HepG2 (cell line): ENCODE measurements at regions not wholly inside any gene's neighbourhood (a gene's known extent, or its start where the extent isn't known, plus 50 kb on each side); places are given as distances from the start of the nearest gene placed in this dataset.

Experiments used
- ATAC-seq: fragments of 200-7000 bp; cut with Tn5 transposase; 3 replicates; pipeline ENCODE4 v1.9.1; 2020; ENCODE audit warnings: mild to moderate bottlenecking, moderate library complexity
- BruUV-seq: library from RNA; stranded (reverse); fragments of 400-500 nt; replicated peaks from 2 replicates; lab custom pipeline; 2021; lab: Mats Ljungman, UMichigan
- CTCF ChIA-PET: fragments of 300-600 bp; formaldehyde crosslinking; extraction: SDS; loops from one replicate; lab custom pipeline; 2021; ENCODE audit warnings: low total read pairs, inconsistent platforms, low intra/inter-chr PET ratio; lab: Yijun Ruan, JAX
- POLR2A ChIA-PET: fragments of 350-600 bp; sonication (Branson Sonifier 250); formaldehyde crosslinking; loops from one replicate; lab custom pipeline; 2020; ENCODE audit warnings: antibody characterized with exemption, inconsistent platforms; lab: Yijun Ruan, JAX
- DNase-seq: peaks from one replicate; pipeline ENCODE4 v3.0.0-alpha.2; 2015; ENCODE audit warnings: low spot score
- FAIRE-seq: peaks from 3 replicates; lab custom pipeline; 2011; peaks lifted over from hg19 to GRCh38; lab: Jason Lieb, UNC
- H2AFZ ChIP-seq: one replicate; pipeline ENCODE4 v1.6.1; 2011; ENCODE audit warnings: low read length, inconsistent platforms
- H3K27ac ChIP-seq: fragments of 300-600 bp; 3 replicates; pipeline ENCODE4 v1.8.0; 2011; ENCODE audit warnings: mixed run types, mild to moderate bottlenecking, mixed read lengths, low read length, inconsistent platforms; ENCODE audit not compliant: insufficient read depth; ENCODE audit errors: extremely low read length
- H3K27me3 ChIP-seq, 2 experiments: fragments of 200-600 bp in 1 of 2; 2 replicates in 1 of 2; 3 replicates in 1 of 2; pipeline versions ENCODE4 v1.6.0 to v1.8.0; 2011; ENCODE audit warnings: low read length in 2 of 2, mild to moderate bottlenecking in 2 of 2, moderate library complexity in 2 of 2, inconsistent platforms in 1 of 2; ENCODE audit not compliant: insufficient read depth in 2 of 2, control insufficient read depth in 1 of 2
- H3K36me3 ChIP-seq, 2 experiments: fragments of 200-600 bp in 1 of 2; replicated peaks in 1 of 2; 2 replicates in 1 of 2; 3 replicates in 1 of 2; pipeline versions ENCODE4 v1.5.1 to v1.8.0; 2011; ENCODE audit warnings: low read length in 2 of 2, inconsistent platforms in 1 of 2; ENCODE audit not compliant: insufficient read depth in 2 of 2, control insufficient read depth in 1 of 2
- H3K4me1 ChIP-seq: 2 replicates; pipeline ENCODE4 v1.5.1; 2012; ENCODE audit warnings: low read length, inconsistent platforms; ENCODE audit not compliant: insufficient read depth
- H3K4me2 ChIP-seq: 2 replicates; pipeline ENCODE4 v1.6.0; 2011; ENCODE audit warnings: low read depth, low read length, inconsistent platforms
- H3K4me3 ChIP-seq, 3 experiments: fragments of 200-600 bp in 1 of 3; sonication (generic), shearing (Covaris generic) in 1 of 3; replicated peaks in 1 of 3; 2 replicates each; pipeline ENCODE4 v1.5.1; 2011 to 2016; ENCODE audit warnings: low read length in 3 of 3, inconsistent platforms in 2 of 3, low read depth in 2 of 3, mild to moderate bottlenecking in 2 of 3, control low read depth in 1 of 3, mixed read lengths in 1 of 3; ENCODE audit not compliant: insufficient read depth in 1 of 3
- H3K79me2 ChIP-seq: one replicate; pipeline ENCODE4 v1.6.1; 2011; ENCODE audit warnings: low read length, inconsistent platforms; ENCODE audit not compliant: insufficient read depth
- H3K9ac ChIP-seq: 2 replicates; pipeline ENCODE4 v1.6.0; 2011; ENCODE audit warnings: mild to moderate bottlenecking, low read depth, low read length, inconsistent platforms; ENCODE audit not compliant: insufficient read depth
- H3K9me3 ChIP-seq: 2 replicates; pipeline ENCODE4 v1.5.1; 2012; ENCODE audit warnings: mild to moderate bottlenecking, low read length
- H4K20me1 ChIP-seq: 2 replicates; pipeline ENCODE4 v1.6.0; 2011; ENCODE audit warnings: inconsistent platforms, mild to moderate bottlenecking, low read length, moderate library complexity; ENCODE audit not compliant: insufficient read depth
- SUZ12 ChIP-seq: fragments of 150-350 bp; IDR thresholded peaks from 2 replicates; pipeline ENCODE4 v1.6.1; 2014; ENCODE audit warnings: low read depth, low read length
- WGBS: methylation state at CpG from one replicate; pipeline ENCODE4 v1.1.6; 2017; ENCODE audit warnings: low lambda C conversion rate; 5-methylcytosine and 5-hydroxymethylcytosine counted together
- in situ Hi-C: cut with HindIII; loops from 2 replicates; pipeline ENCODE4 v1.10.0; 2017; ENCODE audit warnings: low pct_unique_long_range_greater_than_20kb; ENCODE audit not compliant: extremely low pct_ligation_motif_present
- intact Hi-C: fragments of 100-400 bp; cut with micrococcal nuclease; formaldehyde crosslinking; loops from one replicate; pipeline ENCODE4 v1.10.0; 2022; ENCODE audit not compliant: unreplicated experiment
- TF ChIP-seq, protein P1 (sequence below): sonication (generic); formaldehyde crosslinking; IDR thresholded peaks from 2 replicates; pipeline ENCODE4 v1.8.1; 2023; ENCODE audit warnings: missing genetic modification reagents, inconsistent platforms, borderline replicate concordance
- TF ChIP-seq, protein P2 (sequence below), 2 experiments: sonication (generic) in 1 of 2; formaldehyde crosslinking in 1 of 2; IDR thresholded peaks; 2 replicates each; pipeline versions ENCODE4 v1.5.1 to v1.6.1; 2011 to 2020; ENCODE audit warnings: borderline replicate concordance in 1 of 2, low read depth in 1 of 2, low read length in 1 of 2, mild to moderate bottlenecking in 1 of 2, missing genetic modification reagents in 1 of 2, moderate library complexity in 1 of 2

DNA sequence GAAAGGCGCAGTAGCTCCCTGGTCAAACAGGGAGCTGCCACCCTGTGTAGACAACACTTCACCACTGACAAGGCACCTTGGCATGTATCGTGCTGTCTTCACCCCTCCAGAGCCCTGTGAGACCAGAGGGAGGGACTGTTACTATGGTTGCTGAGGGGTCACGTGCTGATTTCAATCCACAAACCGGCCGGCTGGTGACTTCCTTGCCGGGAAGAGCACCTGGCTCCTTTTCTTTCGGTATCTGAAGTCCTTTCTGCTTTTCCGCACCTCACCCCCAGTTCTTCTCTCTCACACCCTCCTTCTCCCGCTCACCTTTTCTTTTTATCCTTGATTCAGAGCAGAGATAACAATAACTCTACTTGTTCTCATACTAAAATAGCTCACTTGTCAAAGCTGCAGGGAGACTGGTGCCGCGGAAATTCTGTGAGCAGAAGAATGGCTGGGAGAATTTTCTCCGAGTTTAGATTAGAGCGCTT lies 327.2 kb downstream of the ZSWIM6 start:
- BruUV-seq: no TSS peak
- H3K27ac ChIP-seq: no peak overlapping the region
- 41% methylated on average over 11 of the region's 13 CpGs for WGBS
- H3K79me2 ChIP-seq: no peaks in the 10 kb centered on the region
- H4K20me1 ChIP-seq: no peaks in the 10 kb centered on the region
- POLR2A ChIA-PET: no interaction called here
- no peaks in the 10 kb centered on the region for H3K9me3 ChIP-seq
- intact Hi-C loops: loop anchor here (5.0 to 10.0 kb wide), 4 partner anchors 273 to 704 kb away; partner anchors contain the start of genes SMIM15 and ZSWIM6
- no peak for FAIRE-seq
- peaks cover 2 to 29% of the 10 kb centered on the region in 2 experiments; a peak in 2 of 5 replicates for H3K27me3 ChIP-seq
- TF ChIP-seq SUZ12: no peak
- TF ChIP-seq, protein P1, sequence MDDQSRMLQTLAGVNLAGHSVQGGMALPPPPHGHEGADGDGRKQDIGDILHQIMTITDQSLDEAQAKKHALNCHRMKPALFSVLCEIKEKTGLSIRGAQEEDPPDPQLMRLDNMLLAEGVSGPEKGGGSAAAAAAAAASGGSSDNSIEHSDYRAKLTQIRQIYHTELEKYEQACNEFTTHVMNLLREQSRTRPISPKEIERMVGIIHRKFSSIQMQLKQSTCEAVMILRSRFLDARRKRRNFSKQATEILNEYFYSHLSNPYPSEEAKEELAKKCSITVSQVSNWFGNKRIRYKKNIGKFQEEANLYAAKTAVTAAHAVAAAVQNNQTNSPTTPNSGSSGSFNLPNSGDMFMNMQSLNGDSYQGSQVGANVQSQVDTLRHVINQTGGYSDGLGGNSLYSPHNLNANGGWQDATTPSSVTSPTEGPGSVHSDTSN (CRISPR knock-in tag): no peak
- TF ChIP-seq, protein P2, sequence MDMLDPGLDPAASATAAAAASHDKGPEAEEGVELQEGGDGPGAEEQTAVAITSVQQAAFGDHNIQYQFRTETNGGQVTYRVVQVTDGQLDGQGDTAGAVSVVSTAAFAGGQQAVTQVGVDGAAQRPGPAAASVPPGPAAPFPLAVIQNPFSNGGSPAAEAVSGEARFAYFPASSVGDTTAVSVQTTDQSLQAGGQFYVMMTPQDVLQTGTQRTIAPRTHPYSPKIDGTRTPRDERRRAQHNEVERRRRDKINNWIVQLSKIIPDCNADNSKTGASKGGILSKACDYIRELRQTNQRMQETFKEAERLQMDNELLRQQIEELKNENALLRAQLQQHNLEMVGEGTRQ (IDR thresholded peaks at IDR 0.05; ENCODE audit: low read depth, low read length): peak; percentile 47; the same call in 1 of the 2 replicates
- TF ChIP-seq, protein P2 (CRISPR knock-in tag; IDR thresholded peaks at IDR 0.05; ENCODE audit: borderline replicate concordance): peak; percentile 63; the same call in 1 of the 2 replicates
- ATAC-seq: peak; percentile 67
- no peak overlapping the region for H2AFZ ChIP-seq
- in situ Hi-C loops: loop anchor here (25.0 kb wide), 1 partner anchor 597 kb away; no protein-coding TSS in a partner anchor
- H3K36me3 ChIP-seq: no peaks in the 10 kb centered on the region
- no peak for DNase-seq
- H3K4me1 ChIP-seq: no peaks in the 10 kb centered on the region
- peak overlapping the region; percentile 29; the same call in 1 of the 2 replicates for H3K4me2 ChIP-seq
- H3K9ac ChIP-seq: no peak overlapping the region
- CTCF ChIA-PET: interaction anchor here (1.5 kb wide), 2 partner anchors 604 to 700 kb away, joined by 5 to 15 read pairs; no protein-coding TSS in a partner anchor
- no peak overlapping the region; a peak in 1 of 6 replicates for H3K4me3 ChIP-seq
